GM12874 (cell line): ENCODE measurements at regions not wholly inside any gene's neighbourhood (a gene's known extent, or its start where the extent isn't known, plus 50 kb on each side); places are given as distances from the start of the nearest gene placed in this dataset.

Source experiments
- TF ChIP-seq, protein P1 (sequence below): IDR thresholded peaks from 2 replicates; pipeline ENCODE4 v1.5.1; 2011; ENCODE audit warnings: low read depth, mild to moderate bottlenecking, control low read depth, low read length, moderate library complexity; ENCODE audit not compliant: insufficient read depth

- TF ChIP-seq, protein P1, sequence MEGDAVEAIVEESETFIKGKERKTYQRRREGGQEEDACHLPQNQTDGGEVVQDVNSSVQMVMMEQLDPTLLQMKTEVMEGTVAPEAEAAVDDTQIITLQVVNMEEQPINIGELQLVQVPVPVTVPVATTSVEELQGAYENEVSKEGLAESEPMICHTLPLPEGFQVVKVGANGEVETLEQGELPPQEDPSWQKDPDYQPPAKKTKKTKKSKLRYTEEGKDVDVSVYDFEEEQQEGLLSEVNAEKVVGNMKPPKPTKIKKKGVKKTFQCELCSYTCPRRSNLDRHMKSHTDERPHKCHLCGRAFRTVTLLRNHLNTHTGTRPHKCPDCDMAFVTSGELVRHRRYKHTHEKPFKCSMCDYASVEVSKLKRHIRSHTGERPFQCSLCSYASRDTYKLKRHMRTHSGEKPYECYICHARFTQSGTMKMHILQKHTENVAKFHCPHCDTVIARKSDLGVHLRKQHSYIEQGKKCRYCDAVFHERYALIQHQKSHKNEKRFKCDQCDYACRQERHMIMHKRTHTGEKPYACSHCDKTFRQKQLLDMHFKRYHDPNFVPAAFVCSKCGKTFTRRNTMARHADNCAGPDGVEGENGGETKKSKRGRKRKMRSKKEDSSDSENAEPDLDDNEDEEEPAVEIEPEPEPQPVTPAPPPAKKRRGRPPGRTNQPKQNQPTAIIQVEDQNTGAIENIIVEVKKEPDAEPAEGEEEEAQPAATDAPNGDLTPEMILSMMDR, result no peak
These were observed 175.0 kb downstream of the OPA1 start for GRCh38 chr3:193768070-193768394.

- TF ChIP-seq, protein P1, result no peak
These were observed 176.4 kb downstream of the OPA1 start for GRCh38 chr3:193769437-193769836.

GRCh38 chr3:193771011-193771652 lies 178.1 kb downstream of the OPA1 start:
- TF ChIP-seq, protein P1, result no peak

- TF ChIP-seq, protein P1, result no peak
These were observed 178.8 kb downstream of the OPA1 start for GRCh38 chr3:193771653-193772421.

DNA sequence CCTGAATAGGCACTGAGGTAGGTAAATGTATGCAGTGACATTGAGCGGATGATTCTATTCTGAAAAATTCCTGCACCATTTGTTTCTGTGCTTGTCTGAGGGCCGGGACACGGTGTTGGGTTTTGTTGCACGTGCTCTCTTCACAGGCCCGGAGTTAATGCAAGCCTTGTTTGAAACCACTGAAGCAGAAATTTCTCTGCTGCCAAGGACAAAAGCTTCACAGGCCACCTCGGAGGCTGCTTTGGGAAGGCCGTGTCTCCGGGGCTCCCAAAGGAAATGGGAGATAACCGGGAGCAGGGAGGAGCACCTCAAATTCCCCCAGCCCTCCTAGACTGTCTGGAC lies 179.4 kb downstream of the OPA1 start:
- TF ChIP-seq, protein P1, result no peak

- TF ChIP-seq, protein P1, result no peak
These were observed 180.5 kb downstream of the OPA1 start for GRCh38 chr3:193773266-193774220.

DNA sequence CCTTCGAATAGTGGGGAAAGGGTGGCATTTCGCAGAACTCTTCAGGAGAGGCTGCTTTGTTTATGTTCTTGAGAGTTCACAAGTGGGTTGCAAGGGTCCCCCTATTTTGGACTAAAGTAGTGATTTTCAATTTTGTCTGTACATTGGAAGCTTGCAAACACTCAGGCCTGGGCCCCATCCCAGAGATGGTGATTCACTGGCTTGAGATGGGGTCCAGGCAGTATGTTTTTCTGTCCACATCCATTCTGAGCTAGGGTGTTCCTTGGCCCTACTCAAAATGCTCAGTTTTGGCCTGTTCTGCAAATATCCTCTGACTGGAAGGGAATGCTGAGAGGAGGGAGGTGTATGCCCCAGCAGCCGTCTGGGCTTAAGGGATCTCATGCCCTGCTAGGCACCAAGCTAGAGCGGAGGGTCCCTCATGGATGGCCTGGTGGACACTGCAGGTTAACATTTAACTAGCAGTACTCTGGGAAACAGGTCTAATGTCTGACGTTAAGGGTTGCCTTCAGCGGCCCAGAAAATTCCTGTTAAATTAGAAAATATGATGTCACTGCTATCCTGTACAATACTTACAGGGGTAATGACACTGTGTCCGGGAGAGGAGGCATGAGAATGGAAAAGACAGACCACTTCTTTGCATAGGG lies 181.4 kb downstream of the OPA1 start:
- TF ChIP-seq, protein P1, result no peak
